Neuronal stem cell (in vitro differentiated cells): ENCODE measurements at regions not wholly inside any gene's neighbourhood (a gene's known extent, or its start where the extent isn't known, plus 50 kb on each side); places are given as distances from the start of the nearest gene placed in this dataset.

Experiments
- DNase-seq: peaks from one replicate; pipeline ENCODE4 v3.0.0-alpha.2; 2013; ENCODE audit warnings: low spot score
- H2AFZ ChIP-seq: one replicate; pipeline ENCODE4 v1.6.1; 2013; ENCODE audit warnings: mild to moderate bottlenecking, low read length, inconsistent platforms
- H2AK5ac ChIP-seq: 2 replicates; pipeline ENCODE4 v1.6.1; 2013; ENCODE audit warnings: low read depth, mild to moderate bottlenecking, inconsistent platforms, low read length, moderate library complexity, mixed read lengths
- H2BK120ac ChIP-seq: 2 replicates; pipeline ENCODE4 v1.6.1; 2013; ENCODE audit warnings: low read depth, mild to moderate bottlenecking, inconsistent platforms, low read length, moderate library complexity, mixed read lengths
- H2BK12ac ChIP-seq: one replicate; pipeline ENCODE4 v1.6.1; 2013; ENCODE audit warnings: low read length, inconsistent platforms
- H2BK15ac ChIP-seq: 2 replicates; pipeline ENCODE4 v1.6.1; 2013; ENCODE audit warnings: mild to moderate bottlenecking, low read length, inconsistent platforms, mixed read lengths
- H2BK5ac ChIP-seq: one replicate; pipeline ENCODE4 v1.6.1; 2013; ENCODE audit warnings: inconsistent platforms, mild to moderate bottlenecking, low read length, moderate library complexity
- H3K14ac ChIP-seq: one replicate; pipeline ENCODE4 v1.6.1; 2013; ENCODE audit warnings: low read length, inconsistent platforms
- H3K18ac ChIP-seq: 2 replicates; pipeline ENCODE4 v1.6.1; 2013; ENCODE audit warnings: low read length, inconsistent platforms
- H3K23ac ChIP-seq: 2 replicates; pipeline ENCODE4 v1.6.1; 2013; ENCODE audit warnings: low read depth, mild to moderate bottlenecking, mixed read lengths, low read length, inconsistent platforms; ENCODE audit not compliant: poor library complexity
- H3K27ac ChIP-seq: replicated peaks from 3 replicates; pipeline ENCODE4 v1.5.1; 2013; ENCODE audit warnings: low read length, inconsistent platforms
- H3K27me3 ChIP-seq, 3 experiments: 2 replicates each; pipeline ENCODE4 v1.6.1; 2013; ENCODE audit warnings: low read length in 3 of 3, mild to moderate bottlenecking in 2 of 3, inconsistent platforms in 1 of 3, low read depth in 1 of 3, mixed read lengths in 1 of 3, moderate library complexity in 1 of 3; ENCODE audit not compliant: control insufficient read depth in 3 of 3, insufficient read depth in 3 of 3
- H3K36me3 ChIP-seq, 2 donors: replicated peaks in 1 of 2; 2 replicates each; pipeline ENCODE4 v1.6.1; 2013; ENCODE audit warnings: low read length in 2 of 2; ENCODE audit not compliant: control insufficient read depth in 2 of 2, insufficient read depth in 2 of 2
- H3K4ac ChIP-seq: 2 replicates; pipeline ENCODE4 v1.6.1; 2013; ENCODE audit warnings: inconsistent platforms, mild to moderate bottlenecking, low read length, moderate library complexity
- H3K4me1 ChIP-seq, 2 donors: 1 replicate in 1 of 2; 2 replicates in 1 of 2; pipeline ENCODE4 v1.6.1; 2013; ENCODE audit warnings: low read length in 2 of 2, low read depth in 1 of 2; ENCODE audit not compliant: control insufficient read depth in 2 of 2, insufficient read depth in 1 of 2
- H3K4me2 ChIP-seq: one replicate; pipeline ENCODE4 v1.6.1; 2013; ENCODE audit warnings: mild to moderate bottlenecking, low read length, inconsistent platforms; ENCODE audit not compliant: insufficient read depth, poor library complexity, severe bottlenecking
- H3K4me3 ChIP-seq, 2 donors: 2 replicates each; pipeline ENCODE4 v1.5.1; 2013; ENCODE audit warnings: low read length in 2 of 2, mild to moderate bottlenecking in 2 of 2, inconsistent platforms in 1 of 2, moderate library complexity in 1 of 2
- H3K79me1 ChIP-seq: one replicate; pipeline ENCODE4 v1.6.1; 2013; ENCODE audit warnings: low read depth, mild to moderate bottlenecking, inconsistent platforms, low read length, moderate library complexity
- H3K9ac ChIP-seq: one replicate; pipeline ENCODE4 v1.6.1; 2013; ENCODE audit warnings: mild to moderate bottlenecking, low read depth, low read length, inconsistent platforms; ENCODE audit not compliant: poor library complexity
- H3K9me3 ChIP-seq, 2 donors: replicated peaks in 1 of 2; 2 replicates each; pipeline versions ENCODE3 to v1.6.1; 2013; ENCODE audit warnings: low read length in 2 of 2, mild to moderate bottlenecking in 2 of 2, inconsistent platforms in 1 of 2, low read depth in 1 of 2, mixed read lengths in 1 of 2, moderate library complexity in 1 of 2; ENCODE audit not compliant: control insufficient read depth in 2 of 2, insufficient read depth in 1 of 2
- H4K8ac ChIP-seq: one replicate; pipeline ENCODE4 v1.6.1; 2013; ENCODE audit warnings: low read depth, mild to moderate bottlenecking, inconsistent platforms, low read length, moderate library complexity
- H4K91ac ChIP-seq: one replicate; pipeline ENCODE4 v1.6.1; 2013; ENCODE audit warnings: low read length, low read depth, mild to moderate bottlenecking, inconsistent platforms; ENCODE audit not compliant: poor library complexity
- WGBS, 2 donors: extraction: QIAGEN DNeasy Blood & Tissue Kit; methylation state at CpG; one replicate each; pipeline ENCODE4 v1.1.7; 2013; ENCODE audit warnings: missing lambda C conversion rate in 2 of 2, mixed read lengths in 1 of 2; ENCODE audit not compliant: insufficient read length in 2 of 2, insufficient replicate concordance in 1 of 2; ENCODE audit errors: extremely low coverage in 2 of 2; 5-methylcytosine and 5-hydroxymethylcytosine counted together

DNA sequence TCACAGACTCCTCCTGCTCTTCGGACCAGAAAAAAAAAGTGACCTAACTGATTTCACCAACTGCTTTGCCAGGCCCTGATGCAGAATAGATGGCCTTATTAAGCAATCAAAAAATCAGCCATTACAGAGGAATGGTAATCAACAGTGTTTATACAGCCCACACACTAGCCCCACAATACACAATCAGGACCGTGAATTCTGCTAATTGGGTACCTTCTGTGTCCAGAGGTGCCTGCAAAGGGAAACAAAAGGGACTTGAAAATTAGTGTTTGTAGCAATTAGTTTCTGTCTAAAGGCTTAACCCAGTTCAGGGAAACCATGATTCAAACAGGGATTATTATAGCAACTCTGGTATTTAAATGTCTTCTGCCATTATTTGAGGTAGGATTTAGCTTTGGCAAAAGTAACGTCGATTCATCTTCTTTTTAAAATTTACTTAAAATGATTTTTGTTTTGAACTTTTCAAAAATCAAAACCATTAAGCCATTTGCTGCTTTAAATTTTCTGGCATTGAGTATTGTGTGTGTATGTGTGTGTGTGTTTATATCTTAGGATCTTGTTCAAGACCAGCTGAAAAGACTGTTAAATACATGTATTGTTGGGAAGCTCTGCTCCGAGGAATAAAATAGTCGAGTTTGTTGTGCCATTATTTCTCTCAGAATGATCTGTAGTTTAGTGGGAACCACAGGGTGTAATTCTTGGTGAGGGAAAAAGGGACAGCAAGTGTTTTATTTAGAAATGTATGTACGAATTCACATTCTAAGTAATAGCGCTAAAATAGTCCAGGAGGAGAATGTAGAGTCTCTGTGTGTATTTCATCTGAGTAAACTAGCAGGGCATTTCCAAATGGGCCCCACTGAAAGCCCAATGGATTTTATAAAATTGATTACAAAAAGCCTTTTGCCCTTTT is 156.1 kb downstream of the PTCSC3 start:
- no peak overlapping the region for H4K8ac ChIP-seq
- DNase-seq: peak; percentile 59
- H3K4ac ChIP-seq: no peak overlapping the region
- H2BK12ac ChIP-seq: no peak overlapping the region
- H3K4me1 ChIP-seq: peaks cover 0 to 13% of the 10 kb centered on the region in 2 donors
- H2AFZ ChIP-seq: no peak overlapping the region
- H3K4me3 ChIP-seq: no peak overlapping the region
- no peak overlapping the region for H2BK120ac ChIP-seq
- no peak overlapping the region for H2BK5ac ChIP-seq
- WGBS, 2 donors: no CpG with 5 or more reads among the region's 8 CpGs
- no peak overlapping the region for H2BK15ac ChIP-seq
- no peak overlapping the region for H3K9ac ChIP-seq
- no peak overlapping the region for H3K14ac ChIP-seq
- no peaks in the 10 kb centered on the region for H3K36me3 ChIP-seq
- H4K91ac ChIP-seq: no peak overlapping the region
- no peak overlapping the region for H2AK5ac ChIP-seq
- H3K4me2 ChIP-seq: no peak overlapping the region
- peaks cover 0 to 51% (median 0%) of the 10 kb centered on the region in 3 experiments for H3K27me3 ChIP-seq
- no peaks in the 10 kb centered on the region for H3K9me3 ChIP-seq
- no peak overlapping the region for H3K23ac ChIP-seq
- H3K79me1 ChIP-seq: no peaks in the 10 kb centered on the region
- H3K18ac ChIP-seq: no peak overlapping the region
- peak overlapping the region; percentile 75 for H3K27ac ChIP-seq

DNA sequence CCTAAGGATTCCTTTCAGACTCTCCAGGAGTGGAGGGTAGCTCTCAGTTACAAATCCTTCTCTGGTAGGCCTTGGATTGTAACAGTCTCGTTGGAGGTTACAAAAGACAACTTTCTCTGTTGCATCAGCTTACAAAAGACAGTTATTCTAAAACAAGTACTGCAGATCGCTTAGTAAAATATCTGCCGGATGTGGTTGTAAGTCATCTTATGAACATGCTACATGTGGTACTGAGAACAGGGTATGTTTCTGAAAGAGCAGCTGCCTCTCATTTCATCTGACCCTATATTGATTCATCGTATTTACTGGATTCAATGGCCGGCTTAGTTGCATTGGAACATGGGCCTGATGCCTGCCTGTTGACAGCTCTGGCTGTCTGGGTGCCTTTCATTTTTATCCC is 157.4 kb downstream of the PTCSC3 start:
- Histone ChIP-seq H3K4me3 (no peak overlapping the region), H2BK120ac (no peak overlapping the region), H2AK5ac (no peak overlapping the region), H3K27me3 (peaks cover 0 to 54% (median 0%) of the 10 kb centered on the region in 3 experiments), H3K27ac (peak overlapping the region; percentile 35), H3K23ac (no peak overlapping the region), H3K4me2 (no peak overlapping the region), H2BK5ac (no peak overlapping the region), H3K18ac (no peak overlapping the region), H4K91ac (no peak overlapping the region), H3K4ac (no peak overlapping the region), H3K9ac (no peak overlapping the region), H2BK12ac (no peak overlapping the region), H3K14ac (no peak overlapping the region), H3K9me3 (no peaks in the 10 kb centered on the region), H3K4me1 (peaks cover 0 to 13% of the 10 kb centered on the region in 2 donors), H3K36me3 (no peaks in the 10 kb centered on the region), H4K8ac (no peak overlapping the region), H2AFZ (no peak overlapping the region), H2BK15ac (no peak overlapping the region), H3K79me1 (no peaks in the 10 kb centered on the region)
- no CpG with 5 or more reads among the region's 5 CpGs for WGBS, 2 donors
- DNase-seq: no peak

DNA sequence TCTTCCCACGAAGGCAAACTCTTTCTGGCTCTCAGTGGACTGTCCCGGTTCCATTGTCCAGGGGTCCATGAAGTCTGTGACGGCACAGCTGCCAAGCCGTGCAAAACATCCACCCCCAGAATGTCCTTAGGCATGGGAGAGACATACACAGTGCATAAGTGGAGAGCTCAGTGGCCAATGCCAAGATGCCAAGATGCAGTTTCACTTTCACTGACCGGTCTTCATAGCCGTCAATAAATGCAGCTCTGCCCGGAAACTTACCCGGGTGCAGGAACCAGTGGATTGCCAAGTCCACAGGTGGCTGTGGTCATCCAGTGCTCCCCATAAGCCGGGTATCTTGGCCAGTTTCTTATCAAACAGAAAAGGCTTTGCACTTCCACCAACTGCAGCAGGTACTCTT is 162.3 kb downstream of the PTCSC3 start:
- Histone ChIP-seq H4K91ac (no peak overlapping the region), H3K27ac (no peak overlapping the region), H2BK12ac (no peak overlapping the region), H3K9ac (no peak overlapping the region), H3K18ac (no peak overlapping the region), H2BK120ac (no peak overlapping the region), H3K27me3 (peaks cover 0 to 55% (median 0%) of the 10 kb centered on the region in 3 experiments), H3K23ac (no peak overlapping the region), H2AFZ (no peak overlapping the region), H3K9me3 (no peaks in the 10 kb centered on the region), H3K4ac (no peak overlapping the region), H3K79me1 (no peaks in the 10 kb centered on the region), H3K4me2 (no peak overlapping the region), H4K8ac (no peak overlapping the region), H2BK5ac (no peak overlapping the region), H3K14ac (no peak overlapping the region), H3K4me3 (no peak overlapping the region), H3K4me1 (peaks cover 0 to 13% of the 10 kb centered on the region in 2 donors), H2BK15ac (peak overlapping the region; percentile 65), H3K36me3 (no peaks in the 10 kb centered on the region), H2AK5ac (peak overlapping the region; percentile 50)
- DNase-seq: no peak
- WGBS, 2 donors: no CpG with 5 or more reads among the region's 9 CpGs

DNA sequence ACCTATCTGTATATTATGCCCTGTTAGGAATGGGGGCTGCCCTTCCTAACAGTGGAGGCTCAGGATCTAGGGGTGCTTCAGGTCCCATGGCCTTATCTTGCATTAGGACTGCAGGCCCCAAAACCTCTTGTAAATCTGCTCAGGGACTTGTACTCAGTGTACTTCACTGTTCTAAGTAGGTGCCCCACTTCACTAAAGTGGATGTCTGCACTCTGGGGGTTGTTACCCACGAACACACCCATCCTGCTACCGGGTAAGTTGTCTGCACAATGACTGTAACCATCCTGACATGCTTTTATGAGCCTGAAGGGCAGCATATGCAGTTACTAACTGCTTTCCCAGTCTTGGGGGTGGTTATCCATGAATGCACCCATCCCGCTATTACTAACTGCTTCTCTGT is 163.0 kb downstream of the PTCSC3 start:
- no peak overlapping the region for H2AK5ac ChIP-seq
- H3K4me2 ChIP-seq: no peak overlapping the region
- no peak overlapping the region for H3K14ac ChIP-seq
- no peak overlapping the region for H3K9ac ChIP-seq
- no peak overlapping the region for H3K27ac ChIP-seq
- no peak overlapping the region for H2AFZ ChIP-seq
- no peak overlapping the region for H2BK5ac ChIP-seq
- no peak overlapping the region for H4K91ac ChIP-seq
- no peak overlapping the region for H2BK15ac ChIP-seq
- H3K79me1 ChIP-seq: no peaks in the 10 kb centered on the region
- no peak overlapping the region for H4K8ac ChIP-seq
- H2BK120ac ChIP-seq: no peak overlapping the region
- H3K23ac ChIP-seq: no peak overlapping the region
- H3K36me3 ChIP-seq: no peaks in the 10 kb centered on the region
- H3K9me3 ChIP-seq: no peaks in the 10 kb centered on the region
- H3K4me1 ChIP-seq: peaks cover 0 to 12% of the 10 kb centered on the region in 2 donors
- no peak overlapping the region for H3K4me3 ChIP-seq
- peaks cover 0 to 57% (median 0%) of the 10 kb centered on the region in 3 experiments for H3K27me3 ChIP-seq
- DNase-seq: no peak
- no peak overlapping the region for H3K4ac ChIP-seq
- H2BK12ac ChIP-seq: no peak overlapping the region
- H3K18ac ChIP-seq: no peak overlapping the region
- no CpG with 5 or more reads among the region's 3 CpGs for WGBS, 2 donors
